ENCODE measurements at regions not wholly inside any gene's neighbourhood (a gene's known extent, or its start where the extent isn't known, plus 50 kb on each side); places are given as distances from the start of the nearest gene placed in this dataset.

GRCh38 chr18:29488617-29489016 lies 1311.7 kb upstream of the CDH2 start:
- DNase-seq (ENCODE audit: low read depth, low spot score) = no peak
- ChIA-PET POLR2A (no interaction called here), CTCF (no interaction called here)
- Histone ChIP-seq H3K9me3 (ENCODE audit: control insufficient read depth, insufficient read depth, low read length) (no peaks in the 10 kb centered on the region), H3K27ac (ENCODE audit: low read depth, low read length) (no peak overlapping the region), H3K27me3 (ENCODE audit: control insufficient read depth, insufficient read depth, low read length) (no peaks in the 10 kb centered on the region), H3K4me3 (ENCODE audit: low read depth, low read length) (no peak overlapping the region)
- no peak for TF ChIP-seq CTCF (IDR thresholded peaks at IDR 0.05; ENCODE audit: low read depth, low read length)

GRCh38 chr18:29465526-29465925 lies 1288.6 kb upstream of the CDH2 start:
- no peaks in the 10 kb centered on the region for H3K9me3 ChIP-seq (ENCODE audit: control insufficient read depth, insufficient read depth, low read length)
- no peak overlapping the region for H3K27ac ChIP-seq (ENCODE audit: low read depth, low read length)
- ChIA-PET CTCF (no interaction called here), POLR2A (no interaction called here)
- H3K4me3 ChIP-seq (ENCODE audit: low read depth, low read length) = no peak overlapping the region
- no peak for DNase-seq (ENCODE audit: low read depth, low spot score)
- no peak for TF ChIP-seq CTCF (IDR thresholded peaks at IDR 0.05; ENCODE audit: low read depth, low read length)
- H3K27me3 ChIP-seq (ENCODE audit: control insufficient read depth, insufficient read depth, low read length) = no peaks in the 10 kb centered on the region

GRCh38 chr18:29459972-29460371 lies 1283.0 kb upstream of the CDH2 start:
- Histone ChIP-seq H3K27me3 (ENCODE audit: control insufficient read depth, insufficient read depth, low read length) (no peaks in the 10 kb centered on the region), H3K27ac (ENCODE audit: low read depth, low read length) (no peak overlapping the region), H3K4me3 (ENCODE audit: low read depth, low read length) (no peak overlapping the region), H3K9me3 (ENCODE audit: control insufficient read depth, insufficient read depth, low read length) (no peaks in the 10 kb centered on the region)
- ChIA-PET CTCF (no interaction called here), POLR2A (no interaction called here)
- DNase-seq (ENCODE audit: low read depth, low spot score) = no peak
- no peak for TF ChIP-seq CTCF (IDR thresholded peaks at IDR 0.05; ENCODE audit: low read depth, low read length)

- Histone ChIP-seq H3K27me3 (ENCODE audit: control insufficient read depth, insufficient read depth, low read length) (no peaks in the 10 kb centered on the region), H3K4me3 (ENCODE audit: low read depth, low read length) (no peak overlapping the region), H3K9me3 (ENCODE audit: control insufficient read depth, insufficient read depth, low read length) (no peaks in the 10 kb centered on the region), H3K27ac (ENCODE audit: low read depth, low read length) (no peak overlapping the region)
- no peak for TF ChIP-seq CTCF (IDR thresholded peaks at IDR 0.05; ENCODE audit: low read depth, low read length)
- ChIA-PET CTCF (no interaction called here), POLR2A (no interaction called here)
- DNase-seq (ENCODE audit: low read depth, low spot score) = no peak
Measured at GRCh38 chr18:29457316-29457889, 1280.5 kb upstream of the CDH2 start.

GRCh38 chr18:29449424-29449823 lies 1272.5 kb upstream of the CDH2 start:
- no peak for TF ChIP-seq CTCF (IDR thresholded peaks at IDR 0.05; ENCODE audit: low read depth, low read length)
- Histone ChIP-seq H3K9me3 (ENCODE audit: control insufficient read depth, insufficient read depth, low read length) (no peaks in the 10 kb centered on the region), H3K27me3 (ENCODE audit: control insufficient read depth, insufficient read depth, low read length) (no peaks in the 10 kb centered on the region), H3K27ac (ENCODE audit: low read depth, low read length) (no peak overlapping the region), H3K4me3 (ENCODE audit: low read depth, low read length) (no peak overlapping the region)
- ChIA-PET POLR2A (no interaction called here), CTCF (no interaction called here)
- DNase-seq (ENCODE audit: low read depth, low spot score) = no peak

Measured in AG04450 (cell line).